ENCODE measurements at regions not wholly inside any gene's neighbourhood (a gene's known extent, or its start where the extent isn't known, plus 50 kb on each side); places are given as distances from the start of the nearest gene placed in this dataset.

GRCh38 chr18:47628893-47629292, 301.6 kb downstream of the SMAD2 start:
- no peak overlapping the region for H3K9ac ChIP-seq (ENCODE audit: insufficient read length)
- TF ChIP-seq EZH2 (IDR thresholded peaks at IDR 0.05) (no peak), POLR2AphosphoS5 (IDR thresholded peaks at IDR 0.05; ENCODE audit: borderline replicate concordance, low read depth, low read length) (no peak), FOXP2 (optimal IDR thresholded peaks at IDR 0.05; ENCODE audit: control extremely low read depth, extremely low read length, insufficient read depth) (no peak)
- no peaks in the 10 kb centered on the region for H3K9me3 ChIP-seq (ENCODE audit: low read depth, low read length)
- H3K27ac ChIP-seq: no peak overlapping the region
- H3K36me3 ChIP-seq (ENCODE audit: insufficient read depth, low read length): no peaks in the 10 kb centered on the region
- H3K4me3 ChIP-seq: no peak overlapping the region
- no peak for DNase-seq (ENCODE audit: low read depth, low spot score)

DNA sequence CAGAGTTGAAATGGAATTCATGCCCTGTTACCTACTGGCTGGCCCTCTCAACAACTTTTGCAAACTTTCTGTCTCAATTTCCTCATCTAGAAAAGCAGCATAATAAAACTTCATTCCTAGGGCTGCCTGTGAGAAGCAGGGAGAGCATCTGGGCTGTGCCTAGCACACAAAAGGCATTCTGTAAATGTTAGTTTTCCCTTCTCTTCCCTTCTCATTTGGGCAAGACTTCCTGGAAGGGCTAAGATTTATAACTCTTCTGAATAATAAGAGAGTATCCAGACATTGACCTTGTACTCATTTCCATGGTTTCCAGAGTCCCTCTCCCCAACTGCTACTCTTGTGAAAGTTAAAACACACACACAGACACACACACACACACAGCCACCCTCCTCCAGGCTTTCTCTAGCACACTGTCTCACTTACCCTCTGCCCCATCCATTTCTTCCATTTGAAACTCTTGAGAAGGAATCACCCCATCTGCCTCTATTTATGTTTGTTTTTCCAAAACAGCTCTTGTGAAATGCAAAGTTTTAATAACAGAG, 302.1 kb downstream of the SMAD2 start:
- Histone ChIP-seq H3K27ac (no peak overlapping the region), H3K9me3 (ENCODE audit: low read depth, low read length) (no peaks in the 10 kb centered on the region), H3K9ac (ENCODE audit: insufficient read length) (no peak overlapping the region), H3K4me3 (no peak overlapping the region), H3K36me3 (ENCODE audit: insufficient read depth, low read length) (no peaks in the 10 kb centered on the region)
- DNase-seq (ENCODE audit: low read depth, low spot score): no peak
- no peak for TF ChIP-seq EZH2 (IDR thresholded peaks at IDR 0.05)
- no peak for TF ChIP-seq POLR2AphosphoS5 (IDR thresholded peaks at IDR 0.05; ENCODE audit: borderline replicate concordance, low read depth, low read length)
- TF ChIP-seq FOXP2 (optimal IDR thresholded peaks at IDR 0.05; ENCODE audit: control extremely low read depth, extremely low read length, insufficient read depth): no peak

DNA sequence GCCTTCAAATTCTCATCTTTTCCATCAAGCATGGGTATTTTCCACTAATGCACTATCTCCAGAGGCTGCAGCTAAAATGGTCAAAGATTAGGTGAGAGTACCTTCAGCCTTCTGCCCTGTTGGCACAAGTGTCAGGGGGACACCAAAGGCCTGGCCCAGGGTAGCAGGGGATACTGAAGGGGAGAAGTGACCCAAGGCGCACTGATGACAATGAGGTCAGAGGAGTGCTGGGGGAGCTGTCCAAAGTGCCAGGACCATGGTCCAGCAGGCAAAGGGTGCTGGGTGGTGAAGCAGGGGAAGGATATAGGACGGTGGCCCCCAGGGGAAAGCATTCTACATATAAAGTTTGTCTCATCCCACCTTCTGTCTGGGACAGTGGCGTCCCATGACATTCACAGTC, 303.4 kb downstream of the SMAD2 start:
- TF ChIP-seq EZH2 (IDR thresholded peaks at IDR 0.05): no peak
- H3K27ac ChIP-seq: no peak overlapping the region
- no peak overlapping the region for H3K9ac ChIP-seq (ENCODE audit: insufficient read length)
- no peaks in the 10 kb centered on the region for H3K9me3 ChIP-seq (ENCODE audit: low read depth, low read length)
- no peak overlapping the region for H3K4me3 ChIP-seq
- DNase-seq (ENCODE audit: low read depth, low spot score): no peak
- H3K36me3 ChIP-seq (ENCODE audit: insufficient read depth, low read length): no peaks in the 10 kb centered on the region

- Histone ChIP-seq H3K9me3 (ENCODE audit: low read depth, low read length) (no peaks in the 10 kb centered on the region), H3K36me3 (ENCODE audit: insufficient read depth, low read length) (no peaks in the 10 kb centered on the region), H3K9ac (ENCODE audit: insufficient read length) (no peak overlapping the region), H3K4me3 (no peak overlapping the region), H3K27ac (no peak overlapping the region)
- no peak for TF ChIP-seq POLR2AphosphoS5 (IDR thresholded peaks at IDR 0.05; ENCODE audit: borderline replicate concordance, low read depth, low read length)
- no peak for TF ChIP-seq EZH2 (IDR thresholded peaks at IDR 0.05)
- TF ChIP-seq FOXP2 (optimal IDR thresholded peaks at IDR 0.05; ENCODE audit: control extremely low read depth, extremely low read length, insufficient read depth): no peak
- DNase-seq (ENCODE audit: low read depth, low spot score): no peak
Observed at GRCh38 chr18:47619771-47620448, 310.5 kb downstream of the SMAD2 start.

DNA sequence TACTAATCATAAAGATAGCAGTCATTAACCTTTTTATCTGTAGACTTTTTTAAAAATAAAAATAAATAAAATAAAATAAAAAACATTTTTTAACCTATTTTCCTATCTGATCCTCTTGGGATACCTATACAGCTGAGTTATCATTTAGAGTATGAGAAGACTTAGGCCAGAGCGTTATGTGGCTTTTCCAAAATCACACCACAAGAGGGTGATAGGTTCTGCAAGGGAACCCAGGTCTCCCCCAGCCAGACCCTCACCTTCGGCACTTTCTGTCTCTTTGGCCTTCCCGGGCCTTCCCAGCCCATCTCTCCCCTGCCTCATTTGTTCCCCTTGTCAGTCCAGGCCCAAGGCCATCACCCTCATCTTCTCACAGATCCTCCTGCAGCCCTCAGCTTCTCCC, 311.7 kb downstream of the SMAD2 start:
- H3K27ac ChIP-seq: no peak overlapping the region
- H3K9me3 ChIP-seq (ENCODE audit: low read depth, low read length): no peaks in the 10 kb centered on the region
- H3K9ac ChIP-seq (ENCODE audit: insufficient read length): no peak overlapping the region
- no peaks in the 10 kb centered on the region for H3K36me3 ChIP-seq (ENCODE audit: insufficient read depth, low read length)
- TF ChIP-seq FOXP2 (optimal IDR thresholded peaks at IDR 0.05; ENCODE audit: control extremely low read depth, extremely low read length, insufficient read depth) (no peak), EZH2 (IDR thresholded peaks at IDR 0.05) (no peak), POLR2AphosphoS5 (IDR thresholded peaks at IDR 0.05; ENCODE audit: borderline replicate concordance, low read depth, low read length) (no peak)
- H3K4me3 ChIP-seq: no peak overlapping the region
- DNase-seq (ENCODE audit: low read depth, low spot score): no peak

GRCh38 chr18:47615043-47615442, 315.4 kb downstream of the SMAD2 start:
- Histone ChIP-seq H3K9ac (ENCODE audit: insufficient read length) (no peak overlapping the region), H3K27ac (no peak overlapping the region), H3K4me3 (no peak overlapping the region), H3K9me3 (ENCODE audit: low read depth, low read length) (no peaks in the 10 kb centered on the region), H3K36me3 (ENCODE audit: insufficient read depth, low read length) (no peaks in the 10 kb centered on the region)
- no peak for DNase-seq (ENCODE audit: low read depth, low spot score)
- TF ChIP-seq FOXP2 (optimal IDR thresholded peaks at IDR 0.05; ENCODE audit: control extremely low read depth, extremely low read length, insufficient read depth) (no peak), EZH2 (IDR thresholded peaks at IDR 0.05) (no peak), POLR2AphosphoS5 (IDR thresholded peaks at IDR 0.05; ENCODE audit: borderline replicate concordance, low read depth, low read length) (no peak)

GRCh38 chr18:47613929-47614328, 316.5 kb downstream of the SMAD2 start:
- TF ChIP-seq FOXP2 (optimal IDR thresholded peaks at IDR 0.05; ENCODE audit: control extremely low read depth, extremely low read length, insufficient read depth): no peak
- TF ChIP-seq POLR2AphosphoS5 (IDR thresholded peaks at IDR 0.05; ENCODE audit: borderline replicate concordance, low read depth, low read length): no peak
- TF ChIP-seq EZH2 (IDR thresholded peaks at IDR 0.05): no peak
- Histone ChIP-seq H3K9ac (ENCODE audit: insufficient read length) (no peak overlapping the region), H3K36me3 (ENCODE audit: insufficient read depth, low read length) (no peaks in the 10 kb centered on the region), H3K4me3 (no peak overlapping the region), H3K27ac (no peak overlapping the region), H3K9me3 (ENCODE audit: low read depth, low read length) (no peaks in the 10 kb centered on the region)
- no peak for DNase-seq (ENCODE audit: low read depth, low spot score)

- no peak overlapping the region for H3K9ac ChIP-seq (ENCODE audit: insufficient read length)
- H3K4me3 ChIP-seq: no peak overlapping the region
- no peak overlapping the region for H3K27ac ChIP-seq
- H3K36me3 ChIP-seq (ENCODE audit: insufficient read depth, low read length): no peaks in the 10 kb centered on the region
- no peak for DNase-seq (ENCODE audit: low read depth, low spot score)
- TF ChIP-seq POLR2AphosphoS5 (IDR thresholded peaks at IDR 0.05; ENCODE audit: borderline replicate concordance, low read depth, low read length) (no peak), EZH2 (IDR thresholded peaks at IDR 0.05) (no peak), FOXP2 (optimal IDR thresholded peaks at IDR 0.05; ENCODE audit: control extremely low read depth, extremely low read length, insufficient read depth) (no peak)
- H3K9me3 ChIP-seq (ENCODE audit: low read depth, low read length): no peaks in the 10 kb centered on the region
Observed at GRCh38 chr18:47611649-47612048, 318.8 kb downstream of the SMAD2 start.

- H3K36me3 ChIP-seq (ENCODE audit: insufficient read depth, low read length): no peaks in the 10 kb centered on the region
- TF ChIP-seq FOXP2 (optimal IDR thresholded peaks at IDR 0.05; ENCODE audit: control extremely low read depth, extremely low read length, insufficient read depth) (no peak), EZH2 (IDR thresholded peaks at IDR 0.05) (no peak), POLR2AphosphoS5 (IDR thresholded peaks at IDR 0.05; ENCODE audit: borderline replicate concordance, low read depth, low read length) (no peak)
Observed at GRCh38 chr18:47606526-47606925, 323.9 kb downstream of the SMAD2 start.

More at GRCh38 chr18:47606526-47606925, 323.9 kb downstream of the SMAD2 start:
- no peak for DNase-seq (ENCODE audit: low read depth, low spot score)
- Histone ChIP-seq H3K9me3 (ENCODE audit: low read depth, low read length) (no peaks in the 10 kb centered on the region), H3K4me3 (no peak overlapping the region), H3K27ac (no peak overlapping the region), H3K9ac (ENCODE audit: insufficient read length) (no peak overlapping the region)
